ENCODE measurements at regions not wholly inside any gene's neighbourhood (a gene's known extent, or its start where the extent isn't known, plus 50 kb on each side); places are given as distances from the start of the nearest gene placed in this dataset.

DNA sequence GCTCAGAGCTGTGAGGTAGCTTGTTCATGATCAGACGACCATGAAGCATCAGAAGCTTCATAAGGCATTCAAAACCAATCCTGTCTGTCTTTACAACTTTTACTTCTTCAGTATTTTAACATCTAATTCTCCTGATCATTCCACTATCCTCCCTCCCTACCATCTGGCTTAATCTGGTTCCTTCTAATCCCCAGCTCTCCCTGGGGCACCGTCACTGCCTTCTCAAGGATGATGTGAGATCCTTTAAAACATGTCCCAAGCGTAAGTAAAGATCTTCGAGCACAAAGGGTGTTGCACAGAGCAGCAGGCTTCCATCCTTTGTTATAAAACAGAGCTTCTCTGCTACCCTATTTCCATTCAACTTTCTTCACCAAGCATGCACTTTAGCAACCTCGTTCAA is 362.7 kb upstream of the ARRDC4 start:
- TF ChIP-seq TAF1 (IDR thresholded peaks at IDR 0.05; ENCODE audit: borderline replicate concordance, insufficient read depth, low read length) = no peak
- TF ChIP-seq, protein P1, sequence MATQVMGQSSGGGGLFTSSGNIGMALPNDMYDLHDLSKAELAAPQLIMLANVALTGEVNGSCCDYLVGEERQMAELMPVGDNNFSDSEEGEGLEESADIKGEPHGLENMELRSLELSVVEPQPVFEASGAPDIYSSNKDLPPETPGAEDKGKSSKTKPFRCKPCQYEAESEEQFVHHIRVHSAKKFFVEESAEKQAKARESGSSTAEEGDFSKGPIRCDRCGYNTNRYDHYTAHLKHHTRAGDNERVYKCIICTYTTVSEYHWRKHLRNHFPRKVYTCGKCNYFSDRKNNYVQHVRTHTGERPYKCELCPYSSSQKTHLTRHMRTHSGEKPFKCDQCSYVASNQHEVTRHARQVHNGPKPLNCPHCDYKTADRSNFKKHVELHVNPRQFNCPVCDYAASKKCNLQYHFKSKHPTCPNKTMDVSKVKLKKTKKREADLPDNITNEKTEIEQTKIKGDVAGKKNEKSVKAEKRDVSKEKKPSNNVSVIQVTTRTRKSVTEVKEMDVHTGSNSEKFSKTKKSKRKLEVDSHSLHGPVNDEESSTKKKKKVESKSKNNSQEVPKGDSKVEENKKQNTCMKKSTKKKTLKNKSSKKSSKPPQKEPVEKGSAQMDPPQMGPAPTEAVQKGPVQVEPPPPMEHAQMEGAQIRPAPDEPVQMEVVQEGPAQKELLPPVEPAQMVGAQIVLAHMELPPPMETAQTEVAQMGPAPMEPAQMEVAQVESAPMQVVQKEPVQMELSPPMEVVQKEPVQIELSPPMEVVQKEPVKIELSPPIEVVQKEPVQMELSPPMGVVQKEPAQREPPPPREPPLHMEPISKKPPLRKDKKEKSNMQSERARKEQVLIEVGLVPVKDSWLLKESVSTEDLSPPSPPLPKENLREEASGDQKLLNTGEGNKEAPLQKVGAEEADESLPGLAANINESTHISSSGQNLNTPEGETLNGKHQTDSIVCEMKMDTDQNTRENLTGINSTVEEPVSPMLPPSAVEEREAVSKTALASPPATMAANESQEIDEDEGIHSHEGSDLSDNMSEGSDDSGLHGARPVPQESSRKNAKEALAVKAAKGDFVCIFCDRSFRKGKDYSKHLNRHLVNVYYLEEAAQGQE (IDR thresholded peaks at IDR 0.05; ENCODE audit: insufficient read depth in 1 of 2, low read depth in 2 of 2, low read length in 2 of 2) = no peak

DNA sequence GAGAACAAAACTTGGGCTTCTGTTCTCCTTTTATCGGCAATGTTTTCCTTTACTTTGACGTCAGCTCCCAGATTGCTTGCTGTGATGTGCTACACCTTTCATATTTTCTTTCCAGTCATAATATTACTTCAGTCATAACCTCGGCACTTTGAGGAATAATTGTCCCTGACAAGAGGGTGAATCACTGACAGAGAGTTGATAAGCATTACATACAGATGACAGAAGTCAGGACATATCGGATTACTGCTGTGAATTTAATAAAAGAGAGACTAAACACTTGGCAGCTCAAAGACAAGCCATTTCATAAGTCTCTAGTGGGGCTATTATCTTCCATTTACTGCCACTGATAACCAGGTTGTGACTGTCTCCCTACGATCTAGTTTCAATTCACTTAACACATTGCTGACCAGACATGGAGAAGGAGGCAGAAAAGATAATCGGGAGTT is 362.1 kb upstream of the ARRDC4 start:
- no peak for TF ChIP-seq POLR2AphosphoS5 (IDR thresholded peaks at IDR 0.05; ENCODE audit: low read depth, low read length)
- no peak for TF ChIP-seq TAF1 (IDR thresholded peaks at IDR 0.05; ENCODE audit: borderline replicate concordance, insufficient read depth, low read length)
- TF ChIP-seq, protein P1 (IDR thresholded peaks at IDR 0.05; ENCODE audit: insufficient read depth in 1 of 2, low read depth in 2 of 2, low read length in 2 of 2) = no peak
- no peak for TF ChIP-seq SIN3A (IDR thresholded peaks at IDR 0.05; ENCODE audit: borderline replicate concordance, insufficient read depth, low read length)
- no peak for TF ChIP-seq FOXP2 (optimal IDR thresholded peaks at IDR 0.05; ENCODE audit: borderline replicate concordance, extremely low read depth, extremely low read length, insufficient read depth)

DNA sequence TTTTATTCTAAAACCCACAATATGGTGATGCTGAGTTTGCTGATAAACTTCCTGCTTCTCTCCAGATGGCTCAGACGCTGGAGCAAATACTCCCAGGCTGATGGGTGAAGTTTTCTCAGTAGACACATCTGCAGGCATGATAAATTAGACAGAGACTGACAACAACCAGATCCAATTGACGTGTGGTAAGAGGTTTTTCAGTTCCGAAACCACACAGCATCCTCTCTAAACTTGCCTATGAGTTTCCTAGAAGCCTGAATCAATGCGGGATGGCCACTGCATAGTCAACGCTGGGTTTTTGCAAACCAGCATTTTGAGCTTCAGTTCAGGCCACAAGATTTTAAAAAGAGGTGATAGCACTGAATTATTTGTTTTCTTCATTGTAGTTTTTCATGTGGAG is 360.3 kb upstream of the ARRDC4 start:
- TF ChIP-seq FOXP2 (optimal IDR thresholded peaks at IDR 0.05; ENCODE audit: borderline replicate concordance, extremely low read depth, extremely low read length, insufficient read depth) (no peak), SIN3A (IDR thresholded peaks at IDR 0.05; ENCODE audit: borderline replicate concordance, insufficient read depth, low read length) (no peak), POLR2AphosphoS5 (IDR thresholded peaks at IDR 0.05; ENCODE audit: low read depth, low read length) (no peak), TAF1 (IDR thresholded peaks at IDR 0.05; ENCODE audit: borderline replicate concordance, insufficient read depth, low read length) (no peak)
- TF ChIP-seq, protein P1 (IDR thresholded peaks at IDR 0.05; ENCODE audit: insufficient read depth in 1 of 2, low read depth in 2 of 2, low read length in 2 of 2) = no peak

DNA sequence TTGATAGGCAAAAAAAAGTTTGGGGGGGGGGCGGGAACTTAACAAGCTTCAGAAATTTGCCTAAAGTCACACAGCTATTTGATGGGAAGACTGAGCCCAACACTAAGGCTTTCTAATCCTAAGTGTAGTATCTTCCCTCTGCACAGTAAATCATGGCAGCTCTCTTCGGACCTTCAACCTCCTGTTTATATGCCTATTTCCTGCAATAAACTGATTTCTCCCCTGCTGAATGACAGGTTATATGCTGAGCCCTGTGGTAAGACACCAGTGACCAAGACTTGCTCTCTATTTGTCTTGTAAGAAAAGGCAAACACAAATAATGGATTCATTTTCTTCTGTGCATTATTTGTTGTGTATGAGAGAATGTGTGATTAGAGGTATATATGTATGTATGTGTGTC is 355.8 kb upstream of the ARRDC4 start:
- TF ChIP-seq TAF1 (IDR thresholded peaks at IDR 0.05; ENCODE audit: borderline replicate concordance, insufficient read depth, low read length) = no peak
- TF ChIP-seq, protein P1 (IDR thresholded peaks at IDR 0.05; ENCODE audit: insufficient read depth in 1 of 2, low read depth in 2 of 2, low read length in 2 of 2) = no peak

DNA sequence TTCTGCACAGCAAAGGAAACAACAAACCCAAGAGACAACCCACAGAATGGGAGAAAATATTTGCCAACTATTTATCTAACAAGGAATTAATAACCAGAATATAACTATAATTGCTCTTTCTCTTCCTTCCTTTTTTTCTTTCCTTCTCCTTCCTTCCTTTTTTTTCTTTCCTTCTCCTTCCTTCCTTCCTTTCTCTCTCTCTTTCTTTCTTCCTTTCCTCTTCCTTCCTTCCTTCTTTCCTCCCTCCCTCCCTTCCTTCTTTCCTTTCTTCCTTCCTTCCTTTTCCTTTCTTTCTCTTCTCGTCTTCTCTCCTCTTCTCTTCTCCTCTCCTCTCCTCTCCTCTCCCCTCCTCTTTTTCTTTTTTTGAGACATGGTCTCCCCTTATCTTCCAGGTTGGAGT is 345.4 kb upstream of the ARRDC4 start:
- no peak for TF ChIP-seq SIN3A (IDR thresholded peaks at IDR 0.05; ENCODE audit: borderline replicate concordance, insufficient read depth, low read length)
- TF ChIP-seq, protein P1 (IDR thresholded peaks at IDR 0.05; ENCODE audit: insufficient read depth in 1 of 2, low read depth in 2 of 2, low read length in 2 of 2) = no peak
- TF ChIP-seq TAF1 (IDR thresholded peaks at IDR 0.05; ENCODE audit: borderline replicate concordance, insufficient read depth, low read length) = no peak
- no peak for TF ChIP-seq FOXP2 (optimal IDR thresholded peaks at IDR 0.05; ENCODE audit: borderline replicate concordance, extremely low read depth, extremely low read length, insufficient read depth)
- TF ChIP-seq POLR2AphosphoS5 (IDR thresholded peaks at IDR 0.05; ENCODE audit: low read depth, low read length) = no peak

Measured in PFSK-1 (cell line).